Brain microvascular endothelial cell (primary cell): ENCODE measurements at regions not wholly inside any gene's neighbourhood (a gene's known extent, or its start where the extent isn't known, plus 50 kb on each side); places are given as distances from the start of the nearest gene placed in this dataset.

ENCODE experiments used
- DNase-seq: peaks from one replicate; pipeline ENCODE4 v3.0.0-alpha.2; 2020
- H3K27ac ChIP-seq: fragments of 250-450 bp; sonication (Bioruptor Pico); 2 replicates; pipeline ENCODE4 v1.5.1; 2020; ENCODE audit warnings: mild to moderate bottlenecking, moderate library complexity
- H3K27me3 ChIP-seq: fragments of 250-450 bp; sonication (Bioruptor Pico); replicated peaks from 2 replicates; pipeline ENCODE4 v1.5.1; 2020; ENCODE audit warnings: mild to moderate bottlenecking
- H3K36me3 ChIP-seq: fragments of 250-450 bp; sonication (Bioruptor Pico); replicated peaks from 2 replicates; pipeline ENCODE4 v1.5.1; 2020; ENCODE audit warnings: mild to moderate bottlenecking
- H3K4me3 ChIP-seq: 2 replicates; pipeline ENCODE4 v1.5.1; 2011; ENCODE audit warnings: low read depth, mild to moderate bottlenecking, control low read depth, low read length, moderate library complexity
- in situ Hi-C: cut with HindIII; loops from 2 replicates; pipeline ENCODE4 v1.10.0; 2017; ENCODE audit warnings: low sequenced_read_pairs, low pct_ligation_motif_present
- TF ChIP-seq, protein P1 (sequence below): IDR thresholded peaks from 2 replicates; pipeline ENCODE4 v1.5.1; 2011; ENCODE audit warnings: low read depth, mild to moderate bottlenecking, moderate library complexity, low read length, control low read depth, inconsistent platforms; ENCODE audit errors: missing control alignments

DNA sequence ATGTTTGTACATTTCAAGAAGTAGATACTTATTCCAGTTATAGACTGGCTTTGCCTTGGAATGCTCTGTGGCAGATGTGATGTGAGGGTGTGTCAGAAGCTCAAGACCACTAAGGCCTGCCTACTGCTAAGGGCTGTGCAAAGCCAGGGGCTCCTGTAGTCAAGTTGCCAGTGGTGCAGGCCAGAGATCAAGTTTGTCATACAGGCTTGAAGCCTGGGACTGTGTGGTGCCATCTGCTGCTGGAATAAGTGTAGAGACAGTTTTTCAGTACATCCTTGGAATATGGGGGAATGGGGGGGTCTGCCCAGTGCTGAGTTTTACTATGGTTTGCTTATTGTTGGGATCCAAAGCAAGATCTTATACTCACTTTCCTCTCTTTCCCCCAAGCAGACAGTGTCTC lies 649.9 kb upstream of the FOXG1 start:
- no peak overlapping the region for H3K27ac ChIP-seq
- DNase-seq, result no peak
- H3K36me3 ChIP-seq, result no peaks in the 10 kb centered on the region
- in situ Hi-C loops, result no loop called here
- no peak overlapping the region for H3K4me3 ChIP-seq
- no peaks in the 10 kb centered on the region for H3K27me3 ChIP-seq
- TF ChIP-seq, protein P1, sequence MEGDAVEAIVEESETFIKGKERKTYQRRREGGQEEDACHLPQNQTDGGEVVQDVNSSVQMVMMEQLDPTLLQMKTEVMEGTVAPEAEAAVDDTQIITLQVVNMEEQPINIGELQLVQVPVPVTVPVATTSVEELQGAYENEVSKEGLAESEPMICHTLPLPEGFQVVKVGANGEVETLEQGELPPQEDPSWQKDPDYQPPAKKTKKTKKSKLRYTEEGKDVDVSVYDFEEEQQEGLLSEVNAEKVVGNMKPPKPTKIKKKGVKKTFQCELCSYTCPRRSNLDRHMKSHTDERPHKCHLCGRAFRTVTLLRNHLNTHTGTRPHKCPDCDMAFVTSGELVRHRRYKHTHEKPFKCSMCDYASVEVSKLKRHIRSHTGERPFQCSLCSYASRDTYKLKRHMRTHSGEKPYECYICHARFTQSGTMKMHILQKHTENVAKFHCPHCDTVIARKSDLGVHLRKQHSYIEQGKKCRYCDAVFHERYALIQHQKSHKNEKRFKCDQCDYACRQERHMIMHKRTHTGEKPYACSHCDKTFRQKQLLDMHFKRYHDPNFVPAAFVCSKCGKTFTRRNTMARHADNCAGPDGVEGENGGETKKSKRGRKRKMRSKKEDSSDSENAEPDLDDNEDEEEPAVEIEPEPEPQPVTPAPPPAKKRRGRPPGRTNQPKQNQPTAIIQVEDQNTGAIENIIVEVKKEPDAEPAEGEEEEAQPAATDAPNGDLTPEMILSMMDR, result no peak

DNA sequence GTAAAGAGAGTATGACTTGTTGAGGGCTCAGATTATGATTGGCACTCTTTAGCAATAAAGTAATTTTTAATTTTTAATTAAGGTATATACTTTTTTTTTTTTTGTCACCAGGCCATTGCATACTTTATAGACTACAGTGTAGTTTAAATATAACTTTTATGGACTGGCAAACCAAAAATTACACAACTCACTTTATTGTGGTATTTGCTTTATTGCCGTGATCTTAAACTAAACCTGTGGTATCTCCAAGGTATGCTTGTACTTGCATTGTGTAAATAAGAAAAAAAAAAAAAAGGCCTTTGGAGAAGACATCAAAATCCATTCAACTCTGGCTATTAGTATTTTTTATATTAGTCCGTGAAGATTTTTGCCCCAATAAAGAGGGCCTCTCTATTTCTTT lies 646.7 kb upstream of the FOXG1 start:
- TF ChIP-seq, protein P1, result no peak
- in situ Hi-C loops, result no loop called here
- Histone ChIP-seq H3K4me3 (no peak overlapping the region), H3K27me3 (no peaks in the 10 kb centered on the region), H3K27ac (no peak overlapping the region), H3K36me3 (no peaks in the 10 kb centered on the region)
- DNase-seq, result no peak

DNA sequence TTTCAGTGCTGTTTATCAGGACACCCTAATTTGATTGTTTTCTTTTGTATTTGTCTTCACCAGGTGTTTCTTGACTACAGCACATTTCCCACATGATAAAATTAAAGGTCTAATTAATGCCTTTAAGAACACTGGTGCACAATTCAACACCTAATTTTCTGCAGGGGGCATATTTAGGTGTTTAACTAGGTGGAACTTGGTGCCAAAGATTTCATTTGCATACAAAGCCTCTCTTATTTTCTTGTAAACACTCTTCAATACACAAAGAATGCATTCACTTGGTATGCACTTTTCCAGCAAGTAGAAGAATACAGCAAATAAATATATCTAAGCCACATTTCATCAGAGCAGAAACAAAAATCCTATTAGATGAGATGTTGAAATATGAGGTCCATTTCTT lies 646.2 kb upstream of the FOXG1 start:
- no peaks in the 10 kb centered on the region for H3K36me3 ChIP-seq
- DNase-seq, result no peak
- H3K4me3 ChIP-seq, result no peak overlapping the region
- in situ Hi-C loops, result no loop called here
- H3K27ac ChIP-seq, result no peak overlapping the region
- TF ChIP-seq, protein P1, result no peak
- H3K27me3 ChIP-seq, result no peaks in the 10 kb centered on the region

DNA sequence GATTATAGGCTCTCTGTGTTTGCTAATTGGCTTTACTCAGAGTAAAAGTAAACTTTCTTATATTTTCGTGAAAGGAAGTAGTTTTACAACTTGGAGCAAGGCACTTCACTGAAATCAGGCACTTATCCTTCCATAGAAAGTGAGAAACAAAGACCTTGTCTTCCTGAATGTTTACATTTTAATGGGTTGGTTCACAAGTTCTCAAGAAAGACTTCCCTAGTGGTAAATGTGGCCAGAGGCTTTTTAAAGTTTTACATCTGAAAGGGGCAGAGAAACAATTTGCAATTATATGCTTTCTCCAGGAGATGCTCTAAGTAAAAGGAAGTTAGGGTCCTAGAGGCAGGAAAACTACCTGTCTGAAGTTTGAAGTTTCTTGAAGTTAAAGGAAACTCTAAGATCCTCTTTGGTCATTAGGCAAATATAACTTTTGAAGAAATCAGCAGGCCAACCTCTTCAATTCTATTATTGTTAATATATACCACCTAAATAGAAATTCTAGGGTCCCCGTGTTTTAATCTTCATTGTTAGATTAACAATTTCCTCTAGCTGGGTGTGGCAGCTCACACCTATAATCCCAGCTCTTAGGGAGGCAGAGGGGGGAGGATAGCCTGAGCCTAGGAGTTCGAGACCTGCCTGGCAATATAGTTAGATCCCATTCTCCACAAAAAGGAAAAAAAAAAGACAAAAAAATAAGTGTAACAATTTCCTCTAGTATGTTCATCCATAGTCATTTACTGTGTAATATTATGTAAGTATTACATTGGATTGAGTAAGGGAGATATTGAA lies 644.9 kb upstream of the FOXG1 start:
- Histone ChIP-seq H3K36me3 (no peaks in the 10 kb centered on the region), H3K27me3 (no peaks in the 10 kb centered on the region), H3K27ac (no peak overlapping the region), H3K4me3 (no peak overlapping the region)
- in situ Hi-C loops, result no loop called here
- DNase-seq, result no peak
- TF ChIP-seq, protein P1, result no peak

DNA sequence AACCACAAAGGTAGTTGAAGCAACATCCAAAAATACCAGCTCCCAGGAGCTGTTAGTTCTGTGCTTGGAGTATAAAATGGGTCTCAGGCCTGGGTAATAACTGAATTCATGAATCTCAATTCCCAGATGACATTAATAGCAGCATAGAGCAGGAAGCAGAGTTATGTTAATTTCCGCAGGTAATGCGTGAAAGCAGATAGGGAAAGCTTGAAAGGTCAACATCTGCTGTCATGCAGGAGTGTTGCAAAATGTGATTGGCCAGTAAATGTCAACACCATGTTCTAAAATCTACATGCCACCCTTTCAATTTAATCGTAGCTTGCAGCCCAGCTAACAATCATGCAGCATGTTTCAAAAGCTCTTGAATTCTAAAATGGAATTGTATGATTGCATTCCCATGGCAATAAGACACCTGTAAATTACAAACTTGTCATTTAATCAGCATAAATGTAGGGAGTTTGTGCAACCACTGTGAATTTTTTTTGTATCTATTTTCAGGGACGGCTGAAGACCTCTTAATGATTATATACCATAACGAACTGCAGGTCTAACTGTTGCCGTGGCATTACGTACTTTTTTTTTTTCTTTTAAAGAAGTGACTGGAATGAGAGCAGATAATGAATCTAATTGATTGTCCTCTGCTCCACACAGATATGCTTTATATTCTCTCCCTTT lies 635.8 kb upstream of the FOXG1 start:
- Histone ChIP-seq H3K27me3 (no peaks in the 10 kb centered on the region), H3K27ac (no peak overlapping the region), H3K4me3 (no peak overlapping the region), H3K36me3 (no peaks in the 10 kb centered on the region)
- TF ChIP-seq, protein P1, result no peak
- no peak for DNase-seq
- in situ Hi-C loops, result no loop called here
